ENCODE measurements at regions not wholly inside any gene's neighbourhood (a gene's known extent, or its start where the extent isn't known, plus 50 kb on each side); places are given as distances from the start of the nearest gene placed in this dataset.
"Not testable (repeated sequence)": the region's sequence is repeated elsewhere in the genome, so short reads cannot be mapped to it uniquely, and the experiment has no call there.

DNA sequence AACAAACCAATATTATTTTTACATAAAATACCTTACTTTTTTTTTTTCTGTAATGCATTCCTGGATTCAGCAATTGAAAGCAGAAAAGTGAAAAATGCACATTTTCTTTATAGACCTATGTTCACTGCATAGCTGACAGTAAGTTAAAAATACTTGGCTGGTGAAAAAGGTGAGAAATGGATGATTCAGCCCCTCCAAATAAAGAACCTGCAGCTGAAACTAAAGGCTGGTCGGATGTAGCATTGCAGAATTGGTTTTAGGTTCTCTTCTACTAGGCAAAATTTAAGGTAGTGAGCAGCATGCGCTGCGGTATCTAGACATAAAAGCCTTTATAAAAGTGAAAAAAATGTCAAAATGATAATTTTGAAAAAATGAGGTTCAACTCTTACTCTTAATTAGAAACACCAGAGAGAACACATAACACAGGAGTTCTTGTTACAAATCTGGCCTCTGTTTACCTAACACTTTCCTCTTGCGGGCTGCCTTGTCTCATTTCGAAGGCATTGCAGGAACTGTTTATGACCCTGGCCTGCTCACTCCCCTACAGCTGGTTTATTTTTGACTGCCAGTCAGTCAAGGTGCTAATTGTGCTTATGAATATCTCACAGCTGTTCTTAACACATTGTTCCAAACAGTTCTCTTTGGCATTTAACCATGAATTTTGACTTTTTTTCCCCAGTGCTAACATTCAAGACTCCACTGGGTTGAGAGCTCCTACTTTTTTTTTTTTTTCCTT lies 455.4 kb upstream of the TBL1XR1 start:
- DNase-seq (ENCODE audit: low read depth in 2 of 3, low spot score in 2 of 3) = no peak

DNA sequence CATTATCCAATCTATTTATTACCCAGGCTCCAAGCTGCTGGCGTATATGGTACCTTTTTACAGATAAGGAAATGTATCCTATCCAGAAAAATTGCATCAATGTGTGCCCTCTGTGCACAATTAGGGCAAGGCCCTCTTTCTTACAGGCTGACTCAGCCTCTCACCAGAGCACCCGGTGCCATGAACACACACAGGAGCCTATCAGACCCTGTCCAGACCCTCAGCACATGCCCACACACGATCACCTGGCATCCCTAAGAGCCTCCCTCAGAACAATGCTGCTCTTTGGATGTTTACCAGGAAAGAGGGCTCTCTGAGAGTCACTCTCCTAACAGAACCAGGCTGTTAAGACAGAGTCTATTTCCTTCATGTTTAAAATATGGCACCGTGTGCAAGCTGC lies 460.0 kb upstream of the TBL1XR1 start:
- no peak for DNase-seq (ENCODE audit: low read depth in 2 of 3, low spot score in 2 of 3)

DNA sequence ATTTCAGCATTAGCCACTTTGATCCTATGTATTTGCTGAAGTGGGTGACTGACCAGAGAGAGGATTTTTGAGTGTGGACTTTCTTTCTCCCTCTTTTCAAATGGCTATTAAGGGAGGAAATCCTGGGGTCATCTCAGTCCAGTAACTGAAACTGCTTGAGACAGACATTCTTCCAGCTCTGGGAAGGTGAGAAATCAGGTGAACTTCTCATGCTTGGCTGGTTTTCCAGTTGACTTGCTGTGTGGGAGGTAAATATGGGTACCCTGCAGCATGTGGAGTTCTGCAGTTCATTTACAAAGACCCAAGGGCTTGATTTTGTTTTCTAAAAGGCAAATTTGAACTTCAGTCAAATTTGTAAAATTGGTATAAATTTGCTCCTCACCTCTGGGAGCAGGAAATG lies 461.1 kb upstream of the TBL1XR1 start:
- no peak for DNase-seq (ENCODE audit: low read depth in 2 of 3, low spot score in 2 of 3)

DNA sequence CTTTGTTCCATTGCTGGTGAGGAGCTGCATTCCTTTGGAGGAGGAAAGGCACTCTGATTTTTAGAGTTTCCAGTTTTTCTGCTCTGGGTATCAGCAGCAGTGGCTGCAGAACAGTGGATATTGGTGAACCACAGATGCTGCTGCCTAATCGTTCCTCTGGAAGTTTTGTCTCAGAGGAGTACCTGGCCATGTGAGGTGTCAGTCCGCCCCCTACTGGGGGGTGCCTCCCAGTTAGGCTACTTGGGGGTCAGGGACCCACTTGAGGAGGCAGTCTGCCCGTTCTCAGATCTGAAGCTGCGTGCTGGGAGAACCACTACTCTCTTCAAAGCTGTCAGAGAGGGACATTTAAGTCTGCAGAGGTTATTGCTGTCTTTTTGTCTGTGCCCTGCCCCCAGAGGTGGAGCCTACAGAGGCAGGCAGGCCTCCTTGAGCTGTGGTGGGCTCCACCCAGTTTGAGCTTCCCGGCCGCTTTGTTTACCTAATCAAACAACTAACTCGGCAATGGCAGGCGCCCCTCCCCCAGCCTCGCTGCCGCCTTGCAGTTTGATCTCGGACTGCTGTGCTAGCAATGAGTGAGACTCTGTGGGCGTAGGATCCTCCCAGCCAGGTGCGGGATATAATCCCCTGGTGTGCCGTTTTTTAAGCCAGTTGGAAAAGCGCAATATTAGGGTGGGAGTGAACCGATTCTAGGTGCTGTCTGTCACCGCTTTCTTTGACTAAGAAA lies 467.3 kb upstream of the TBL1XR1 start:
- DNase-seq (ENCODE audit: low read depth in 2 of 3, low spot score in 2 of 3) = not testable (repeated sequence)

DNA sequence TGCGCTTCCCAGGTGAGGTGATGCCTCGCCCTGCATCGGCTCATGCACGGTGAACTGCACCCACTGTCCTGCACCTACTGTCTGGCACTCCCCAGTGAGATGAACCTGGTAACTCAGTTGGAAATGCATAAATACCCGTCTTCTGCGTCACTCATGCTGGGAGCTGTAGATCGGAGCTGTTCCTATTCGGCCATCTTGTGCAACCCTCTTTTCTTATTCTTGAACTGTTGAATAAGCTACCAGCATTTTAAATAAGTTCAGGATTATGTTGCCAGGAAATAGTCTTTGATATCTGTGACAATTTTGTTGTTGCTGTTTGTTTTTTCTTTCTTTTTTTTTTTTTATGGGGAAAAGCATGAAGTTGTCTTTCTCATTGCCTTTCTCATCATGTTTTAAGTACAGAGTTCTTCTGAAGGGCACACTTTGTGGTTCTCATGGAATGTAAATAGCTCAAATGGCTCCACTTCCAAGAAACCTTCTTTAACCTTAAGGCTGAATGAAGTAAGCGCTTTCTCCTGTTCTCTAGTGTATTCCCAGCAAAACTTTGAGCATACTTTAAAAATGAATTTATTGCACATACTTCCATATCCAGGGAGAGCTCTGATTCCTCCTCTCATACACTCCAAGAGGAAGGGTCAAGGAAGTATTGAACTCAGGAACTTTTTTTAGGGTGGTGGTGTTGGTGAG lies 468.0 kb upstream of the TBL1XR1 start:
- DNase-seq (ENCODE audit: low read depth in 2 of 3, low spot score in 2 of 3) = no peak

DNA sequence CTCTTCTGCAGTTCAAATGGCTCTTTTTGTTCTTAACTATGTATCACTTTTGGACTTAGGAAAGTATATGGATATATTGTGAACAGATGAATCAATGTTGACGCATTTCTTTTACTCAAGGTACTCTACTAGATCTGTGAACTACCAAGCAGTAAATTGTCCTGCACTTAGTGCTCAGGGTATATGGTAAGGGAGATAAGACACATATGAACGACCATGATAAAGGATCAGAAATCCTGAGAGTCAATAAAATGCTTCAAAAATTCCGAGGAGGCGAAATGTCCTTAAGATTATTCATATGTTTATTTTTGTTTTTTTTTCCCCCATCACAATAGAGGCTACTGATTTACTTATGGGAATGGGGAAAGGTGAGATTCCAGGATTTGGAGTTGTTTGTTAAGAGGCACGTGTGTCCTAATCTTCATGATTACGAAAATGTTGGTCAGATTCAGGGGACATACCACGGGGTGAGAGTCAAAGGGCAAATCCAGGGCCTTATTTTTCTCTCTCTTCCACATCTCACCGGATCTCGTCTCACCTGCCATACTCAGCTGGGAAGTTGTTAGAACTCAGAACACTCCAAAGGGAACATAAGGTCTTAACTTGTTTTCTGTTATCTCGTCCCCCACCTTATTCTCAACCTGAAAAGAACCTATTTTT lies 475.1 kb upstream of the TBL1XR1 start:
- DNase-seq (ENCODE audit: low read depth in 2 of 3, low spot score in 2 of 3) = no peak

DNA sequence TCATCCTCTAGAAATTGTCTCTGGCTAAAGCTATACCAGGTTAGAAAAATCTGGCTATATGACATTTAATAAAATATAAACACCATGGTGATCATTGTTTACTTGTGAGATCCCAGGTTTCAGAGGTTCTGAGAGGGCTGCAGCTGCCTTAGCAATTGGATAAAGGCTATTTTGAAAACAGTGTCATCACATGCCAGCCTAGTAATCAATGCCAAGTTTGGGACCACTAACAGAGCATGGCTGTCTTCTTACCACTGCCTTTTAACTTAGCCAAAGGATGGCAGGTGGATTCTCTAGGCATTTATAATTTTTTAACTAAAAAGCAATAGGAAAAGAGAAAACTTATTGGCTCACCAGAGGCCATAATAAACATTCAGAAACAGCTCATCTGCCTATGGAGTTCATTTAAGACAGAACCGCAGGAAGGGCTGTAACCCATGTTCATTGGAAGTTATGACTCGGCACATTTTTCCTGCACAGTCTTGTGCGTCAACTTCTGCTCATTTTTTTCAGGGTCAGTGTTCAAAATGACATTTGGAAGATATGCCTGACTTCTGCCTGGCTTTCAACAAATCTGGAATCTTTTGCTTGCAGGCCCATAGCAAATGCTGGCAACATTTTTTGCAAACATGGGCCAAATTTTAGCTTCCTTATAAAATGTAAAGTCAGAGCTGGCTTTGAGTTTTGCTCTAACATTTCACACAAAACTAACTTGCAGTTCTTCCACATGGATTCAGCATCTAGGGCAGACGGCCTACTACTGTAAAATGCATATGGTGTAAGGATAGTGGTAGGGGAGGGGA lies 476.0 kb upstream of the TBL1XR1 start:
- no peak for DNase-seq (ENCODE audit: low read depth in 2 of 3, low spot score in 2 of 3)

DNA sequence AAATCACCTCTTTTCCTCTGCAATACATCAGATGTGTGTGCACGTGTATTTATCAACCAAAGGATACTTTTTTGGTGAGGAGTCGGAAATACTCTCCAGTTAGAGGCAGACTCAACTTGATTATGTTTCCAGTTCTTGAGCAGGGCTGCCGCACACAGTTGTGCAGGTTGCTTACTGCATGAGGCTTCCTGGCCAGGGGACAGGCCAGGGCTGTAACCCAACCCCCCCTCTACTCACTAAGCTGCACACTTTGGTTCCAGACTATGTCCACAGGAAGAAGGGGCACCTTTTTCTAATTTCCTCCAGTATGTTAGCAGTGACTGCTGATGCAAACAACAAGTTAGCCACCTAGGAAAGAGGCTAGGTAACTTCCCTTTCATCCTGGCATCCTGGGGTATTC lies 476.9 kb upstream of the TBL1XR1 start:
- DNase-seq (ENCODE audit: low read depth in 2 of 3, low spot score in 2 of 3) = no peak

DNA sequence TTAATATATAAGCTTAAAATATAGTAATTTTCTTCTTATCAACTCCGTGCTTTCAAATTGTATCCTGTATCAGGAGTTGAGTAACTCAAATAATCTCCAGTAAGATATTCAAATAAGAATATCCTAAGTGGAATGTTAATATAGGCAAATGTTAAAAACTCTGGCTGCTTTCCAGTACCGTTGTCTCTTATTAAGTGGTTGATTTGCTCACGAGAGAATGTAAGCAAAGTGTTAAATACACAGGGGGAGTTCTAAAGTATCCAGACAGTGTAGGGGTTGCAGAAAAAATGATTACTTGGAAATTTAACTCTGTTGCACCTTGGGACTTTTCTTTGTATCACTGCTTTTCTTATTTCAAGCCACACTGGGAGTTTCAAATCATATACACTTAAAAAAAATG lies 478.9 kb upstream of the TBL1XR1 start:
- no peak for DNase-seq (ENCODE audit: low read depth in 2 of 3, low spot score in 2 of 3)

DNA sequence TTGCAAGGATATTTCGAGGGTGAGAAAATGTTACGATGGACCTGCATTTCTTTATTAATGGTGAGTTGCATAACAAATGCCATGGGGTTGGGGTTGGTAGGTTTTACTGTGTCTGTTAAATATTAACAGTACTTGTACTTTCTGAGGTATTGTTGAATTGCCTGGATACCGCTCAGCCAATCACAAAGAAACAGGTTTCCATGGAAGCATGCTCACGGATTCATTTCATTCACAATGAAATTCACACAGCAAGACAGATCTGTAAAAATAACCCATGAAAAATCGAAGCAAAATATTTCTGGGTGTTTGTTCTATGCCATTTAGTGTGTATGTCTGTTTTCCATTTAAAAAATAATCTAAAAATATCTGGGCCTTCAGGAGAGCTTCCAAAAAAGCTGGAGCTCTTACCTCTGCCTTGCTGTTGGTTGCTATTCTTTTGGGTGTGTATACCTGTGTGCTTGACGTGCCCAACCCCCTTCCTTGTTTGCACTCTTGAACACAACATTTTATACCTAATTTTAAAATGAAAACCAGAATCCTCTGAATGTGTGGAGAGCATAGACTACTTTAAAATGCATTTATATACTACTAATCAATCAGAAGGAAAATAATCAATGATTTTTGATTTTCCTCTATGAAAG lies 479.8 kb upstream of the TBL1XR1 start:
- DNase-seq (ENCODE audit: low read depth in 2 of 3, low spot score in 2 of 3) = no peak

DNA sequence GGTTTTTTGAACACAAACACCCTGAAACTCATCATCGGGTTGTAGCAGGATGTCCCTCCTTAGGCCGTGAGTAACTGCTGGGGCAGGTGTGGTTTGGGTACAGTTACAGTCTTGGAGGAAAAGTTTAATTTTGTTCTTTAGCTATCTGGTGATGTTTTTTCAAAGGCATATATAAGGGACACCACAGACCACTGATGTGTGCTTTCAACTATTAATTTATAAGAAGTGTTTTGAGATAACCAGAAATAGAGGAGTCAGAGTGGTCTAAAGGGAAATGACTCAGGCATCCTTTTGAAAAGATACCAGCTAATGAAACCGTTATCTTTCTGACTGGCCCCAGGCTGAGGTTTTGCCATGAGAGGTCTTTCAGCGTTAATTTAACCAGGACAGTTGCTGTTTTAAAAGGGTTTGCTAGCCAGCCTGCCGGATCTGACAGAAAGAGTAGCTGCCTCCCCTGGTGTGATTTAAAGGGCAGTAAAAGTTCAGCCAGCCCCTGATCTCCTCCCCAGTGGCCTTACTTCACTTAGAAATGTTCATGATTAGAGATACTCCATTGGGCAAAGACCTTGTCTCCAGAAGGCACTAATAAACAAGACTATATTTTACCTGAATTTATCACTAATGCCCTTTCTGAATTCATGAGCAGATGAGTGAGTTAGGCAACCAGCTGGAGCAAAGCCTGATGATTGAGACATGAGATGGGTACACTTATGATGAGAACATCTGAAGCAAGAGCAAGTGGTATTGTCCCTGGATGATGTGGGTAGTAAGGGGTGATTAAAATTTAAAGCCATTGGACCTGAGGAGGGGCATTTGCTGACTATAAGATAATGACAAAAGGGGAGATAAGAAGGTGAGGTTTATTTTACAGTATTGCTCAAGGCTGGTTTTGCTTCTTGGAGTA lies 482.5 kb upstream of the TBL1XR1 start:
- DNase-seq (ENCODE audit: low read depth in 2 of 3, low spot score in 2 of 3) = peak in 1 of 3 experiments; percentile 19

DNA sequence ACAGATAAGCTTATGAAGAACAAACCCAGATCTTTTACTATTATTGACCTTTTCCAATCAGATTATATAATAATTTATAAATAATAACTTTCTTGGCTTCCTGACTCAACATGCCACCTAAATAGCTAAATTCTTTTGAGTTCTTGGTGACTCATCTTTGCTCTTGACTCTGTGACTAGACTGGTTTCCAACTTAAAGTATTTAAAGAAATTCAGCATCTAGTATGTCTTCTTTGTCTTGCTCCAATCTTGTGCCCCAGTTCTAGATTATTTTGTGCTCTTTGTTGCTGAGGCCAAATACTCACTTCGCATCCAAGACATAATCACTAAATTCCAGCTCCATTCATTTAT lies 483.2 kb upstream of the TBL1XR1 start:
- DNase-seq (ENCODE audit: low read depth in 2 of 3, low spot score in 2 of 3) = no peak

DNA sequence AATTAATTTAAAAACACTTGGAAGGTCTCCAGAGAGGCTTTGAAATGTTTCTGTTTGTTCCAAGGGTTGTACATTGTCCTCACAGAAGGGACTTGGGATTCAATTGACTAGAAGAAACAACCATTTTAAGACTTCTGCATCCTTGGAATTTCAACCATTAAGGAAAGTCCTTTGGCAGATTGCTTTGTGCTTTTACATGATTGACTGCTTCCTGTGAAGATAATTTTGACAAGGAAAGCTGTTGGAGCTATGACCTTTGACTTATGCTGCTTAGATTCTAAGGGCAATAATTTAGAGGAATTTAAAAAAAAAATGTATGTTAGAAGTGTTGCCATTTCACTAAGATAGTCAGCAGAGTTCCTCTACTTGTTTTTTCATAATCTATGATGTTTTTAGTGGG lies 483.9 kb upstream of the TBL1XR1 start:
- no peak for DNase-seq (ENCODE audit: low read depth in 2 of 3, low spot score in 2 of 3)

DNA sequence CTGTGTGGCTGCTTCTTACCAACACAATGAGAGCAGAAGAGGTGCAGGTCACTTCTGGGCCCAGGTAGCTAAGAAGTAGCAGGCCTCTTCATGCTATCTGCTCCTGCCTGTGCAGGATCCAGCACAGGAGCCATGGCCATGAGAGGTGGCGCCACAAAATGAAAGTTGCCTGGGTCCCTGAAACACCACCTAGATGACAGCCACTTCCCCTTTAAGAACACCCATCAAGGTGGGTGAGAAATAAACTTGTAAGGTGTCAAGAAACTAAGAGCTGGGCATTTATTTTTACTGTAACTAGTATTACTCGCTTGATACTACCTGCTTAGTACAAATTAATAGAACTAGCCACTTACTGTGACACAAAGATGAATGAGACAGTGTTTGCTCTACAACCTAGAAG lies 484.6 kb upstream of the TBL1XR1 start:
- no peak for DNase-seq (ENCODE audit: low read depth in 2 of 3, low spot score in 2 of 3)

DNA sequence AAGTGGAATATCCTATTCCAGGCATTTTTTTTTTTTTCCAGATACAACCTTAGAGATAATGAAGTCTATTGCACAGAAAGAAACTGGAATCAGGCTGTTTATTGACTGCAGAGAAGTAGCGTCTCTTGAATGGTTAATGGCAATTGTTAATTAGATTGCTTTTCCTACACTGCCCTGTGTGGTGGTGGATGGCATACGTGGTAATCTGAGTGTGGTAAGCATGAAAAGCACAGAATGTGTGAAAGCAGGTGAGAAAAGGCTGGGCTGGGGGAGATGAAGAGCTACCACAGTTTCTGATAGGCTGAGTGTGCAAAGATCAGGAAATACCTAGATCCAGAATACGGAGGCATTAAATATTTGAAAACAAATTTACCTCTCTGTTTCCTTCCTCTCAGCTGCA lies 486.3 kb upstream of the TBL1XR1 start:
- no peak for DNase-seq (ENCODE audit: low read depth in 2 of 3, low spot score in 2 of 3)

DNA sequence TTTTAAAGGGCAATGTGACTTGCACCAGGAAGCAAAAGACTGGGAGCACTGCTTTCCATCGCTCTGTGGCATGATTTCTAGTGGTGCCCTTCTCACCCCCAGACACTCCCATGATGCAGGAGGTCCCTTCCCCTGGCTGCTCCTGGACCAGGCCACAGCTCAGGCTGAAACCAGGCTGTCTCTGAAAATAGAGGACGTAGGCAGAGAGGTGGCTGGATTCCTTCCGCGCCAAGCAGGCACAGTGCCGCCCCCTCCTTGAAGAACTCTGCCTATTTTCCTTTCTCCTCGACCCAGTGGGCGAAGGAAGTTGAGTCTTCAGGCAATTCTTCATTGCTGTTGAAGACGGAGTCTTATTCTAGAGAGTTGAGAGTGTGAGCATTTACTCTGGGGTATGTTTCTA lies 489.4 kb upstream of the TBL1XR1 start:
- no peak for DNase-seq (ENCODE audit: low read depth in 2 of 3, low spot score in 2 of 3)

DNA sequence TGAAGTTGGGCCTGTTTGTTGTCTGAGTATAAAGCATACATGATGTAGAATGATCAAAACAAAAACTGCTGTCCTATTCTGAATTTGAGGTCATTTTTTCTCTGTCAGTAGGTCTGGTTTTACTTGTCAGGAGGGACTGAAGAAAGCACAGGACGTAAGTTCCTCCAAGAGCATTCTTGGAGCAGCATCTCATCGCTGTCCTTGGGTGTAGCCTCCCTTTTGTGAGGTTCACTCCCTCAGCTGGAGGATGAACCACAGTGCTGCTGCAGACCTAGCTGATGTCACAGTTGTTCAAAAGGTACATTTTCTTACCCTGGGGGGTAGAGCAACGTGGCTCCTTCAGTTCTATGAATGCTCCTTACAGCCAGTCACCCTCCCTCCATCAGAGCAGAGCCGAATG lies 490.0 kb upstream of the TBL1XR1 start:
- no peak for DNase-seq (ENCODE audit: low read depth in 2 of 3, low spot score in 2 of 3)

DNA sequence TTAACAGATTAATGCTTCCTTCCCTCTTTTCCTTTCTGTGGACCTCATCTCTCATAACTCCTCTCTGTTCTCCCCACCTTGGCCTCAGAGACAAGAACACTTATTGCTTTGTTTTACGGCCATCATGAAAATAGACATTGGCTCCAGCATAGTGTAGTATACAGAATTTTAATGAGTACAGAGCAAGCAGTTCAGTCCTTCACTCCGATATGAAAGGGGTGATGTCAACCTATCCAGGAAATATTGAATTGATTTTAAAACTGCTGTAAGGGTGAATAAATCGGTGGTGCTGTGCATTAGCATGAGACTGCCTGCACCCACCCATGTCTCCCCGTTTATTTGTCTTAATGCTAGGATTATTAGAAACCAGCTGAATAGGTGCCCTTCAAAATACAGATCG lies 490.9 kb upstream of the TBL1XR1 start:
- no peak for DNase-seq (ENCODE audit: low read depth in 2 of 3, low spot score in 2 of 3)

DNA sequence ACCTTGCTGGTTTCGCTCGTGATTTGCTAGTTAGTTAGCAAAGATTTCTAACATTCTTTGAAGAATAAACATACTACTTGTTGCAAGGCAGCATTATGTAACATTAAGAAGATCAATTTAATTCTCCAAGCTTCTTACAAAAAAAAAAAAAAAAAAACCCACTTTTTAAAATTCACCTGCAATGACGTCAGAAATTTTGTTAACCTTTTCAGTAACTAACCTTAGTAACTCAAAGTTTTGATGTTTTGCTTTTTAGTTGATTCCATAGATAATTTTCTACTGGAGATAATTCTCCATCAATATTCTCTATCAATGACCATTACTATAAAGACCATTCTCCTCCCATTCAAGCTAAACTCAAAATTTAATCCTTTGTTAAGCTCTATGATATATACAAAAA lies 491.8 kb upstream of the TBL1XR1 start:
- no peak for DNase-seq (ENCODE audit: low read depth in 2 of 3, low spot score in 2 of 3)

DNA sequence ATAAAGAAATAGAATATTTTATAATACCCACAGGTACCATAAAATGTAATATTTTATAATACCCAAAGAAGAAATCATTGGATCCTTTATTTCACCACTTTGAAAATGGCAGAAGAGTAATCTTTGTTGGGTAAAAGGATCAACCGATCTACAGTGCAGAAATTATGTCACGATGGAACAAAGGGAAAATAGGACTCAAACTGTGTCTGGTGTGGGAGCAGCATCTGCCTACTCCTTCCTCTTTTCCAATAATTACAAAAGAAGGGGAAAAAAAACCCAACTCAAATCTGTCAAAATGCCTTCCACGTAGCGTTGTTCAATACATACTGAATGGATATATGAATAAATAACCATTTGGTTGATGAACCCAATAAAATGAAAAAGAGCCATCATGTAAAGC lies 492.6 kb upstream of the TBL1XR1 start:
- DNase-seq (ENCODE audit: low read depth in 2 of 3, low spot score in 2 of 3) = no peak

Measured in activated CD8-positive, alpha-beta memory T cell treated with anti-CD3 and anti-CD28 coated beads for 48 hours (primary cell).